Mesothelial cell of epicardium (in vitro differentiated cells): ENCODE measurements at regions not wholly inside any gene's neighbourhood (a gene's known extent, or its start where the extent isn't known, plus 50 kb on each side); places are given as distances from the start of the nearest gene placed in this dataset.

Experiments
- DNase-seq, 2 experiments: peaks; one replicate each; pipeline ENCODE4 v3.0.0; 2021; ENCODE audit warnings: low spot score in 2 of 2; ENCODE audit not compliant: unreplicated experiment in 2 of 2
- H3K27ac Mint-ChIP-seq: 2 replicates; pipeline ENCODE4 v1.8.0; 2021; ENCODE audit warnings: mixed read lengths
- H3K27me3 Mint-ChIP-seq: 2 replicates; pipeline ENCODE4 v1.8.0; 2021; ENCODE audit warnings: low read depth, mixed read lengths
- H3K36me3 Mint-ChIP-seq: 2 replicates; pipeline ENCODE4 v1.8.0; 2021; ENCODE audit warnings: mixed read lengths
- H3K4me1 Mint-ChIP-seq: 2 replicates; pipeline ENCODE4 v1.8.0; 2021; ENCODE audit warnings: mixed read lengths
- H3K4me3 Mint-ChIP-seq: 2 replicates; pipeline ENCODE4 v1.8.0; 2021; ENCODE audit warnings: mild to moderate bottlenecking, moderate library complexity, mixed read lengths
- H3K9me3 Mint-ChIP-seq: 2 replicates; pipeline ENCODE4 v1.8.0; 2021; ENCODE audit warnings: mixed read lengths
- CTCF ChIP-seq: fragments of 200-600 bp; sonication (generic); IDR thresholded peaks from one replicate; pipeline ENCODE4 v1.5.0; 2021; ENCODE audit warnings: antibody characterized with exemption; ENCODE audit not compliant: unreplicated experiment

- H3K9me3 Mint-ChIP-seq = peaks cover 29% of the 10 kb centered on the region
- no peak for TF ChIP-seq CTCF
- H3K4me3 Mint-ChIP-seq = no peak overlapping the region
- no peaks in the 10 kb centered on the region for H3K27me3 Mint-ChIP-seq
- H3K27ac Mint-ChIP-seq = no peak overlapping the region
- no peaks in the 10 kb centered on the region for H3K4me1 Mint-ChIP-seq
- DNase-seq = no peak
- peaks cover 3% of the 10 kb centered on the region for H3K36me3 Mint-ChIP-seq
These were observed 389.3 kb upstream of the DMAC1 start for GRCh38 chr9:8188723-8189407.

- Mint-ChIP-seq H3K9me3 (peaks cover 6% of the 10 kb centered on the region), H3K36me3 (no peaks in the 10 kb centered on the region), H3K4me3 (no peak overlapping the region), H3K27ac (no peak overlapping the region), H3K27me3 (no peaks in the 10 kb centered on the region), H3K4me1 (no peaks in the 10 kb centered on the region)
- no peak for DNase-seq
- no peak for TF ChIP-seq CTCF
These were observed 387.0 kb upstream of the DMAC1 start for GRCh38 chr9:8186560-8186959.

GRCh38 chr9:8183618-8184017 lies 384.0 kb upstream of the DMAC1 start:
- H3K9me3 Mint-ChIP-seq = no peaks in the 10 kb centered on the region
- no peaks in the 10 kb centered on the region for H3K36me3 Mint-ChIP-seq
- no peak overlapping the region for H3K27ac Mint-ChIP-seq
- no peak overlapping the region for H3K4me3 Mint-ChIP-seq
- no peaks in the 10 kb centered on the region for H3K27me3 Mint-ChIP-seq
- no peak for DNase-seq
- H3K4me1 Mint-ChIP-seq = no peaks in the 10 kb centered on the region
- TF ChIP-seq CTCF = no peak

- H3K36me3 Mint-ChIP-seq = no peaks in the 10 kb centered on the region
- no peak for DNase-seq
- H3K27ac Mint-ChIP-seq = no peak overlapping the region
- H3K4me3 Mint-ChIP-seq = no peak overlapping the region
- no peaks in the 10 kb centered on the region for H3K4me1 Mint-ChIP-seq
- no peaks in the 10 kb centered on the region for H3K27me3 Mint-ChIP-seq
- H3K9me3 Mint-ChIP-seq = peaks cover 4% of the 10 kb centered on the region
- no peak for TF ChIP-seq CTCF
These were observed 379.9 kb upstream of the DMAC1 start for GRCh38 chr9:8179381-8180053.

- no peak for DNase-seq
- TF ChIP-seq CTCF = no peak
- Mint-ChIP-seq H3K27me3 (peaks cover 5% of the 10 kb centered on the region), H3K27ac (no peak overlapping the region), H3K4me1 (peaks cover 14% of the 10 kb centered on the region), H3K4me3 (no peak overlapping the region), H3K36me3 (no peaks in the 10 kb centered on the region), H3K9me3 (peaks cover 4% of the 10 kb centered on the region)
These were observed 372.4 kb upstream of the DMAC1 start for GRCh38 chr9:8172000-8172399.
